OCI-M2 (cell line): ENCODE measurements at regions not wholly inside any gene's neighbourhood (a gene's known extent, or its start where the extent isn't known, plus 50 kb on each side); places are given as distances from the start of the nearest gene placed in this dataset.
"Not testable (repeated sequence)": the region's sequence is repeated elsewhere in the genome, so short reads cannot be mapped to it uniquely, and the experiment has no call there.

Source experiments
- DNase-seq: peaks from one replicate; lab custom pipeline; 2025; ENCODE audit not compliant: unreplicated experiment; lab: John Stamatoyannopoulos, UW

GRCh38 chrX:65831268-65831667 lies 163.8 kb downstream of the MSN start:
- no peak for DNase-seq

DNA sequence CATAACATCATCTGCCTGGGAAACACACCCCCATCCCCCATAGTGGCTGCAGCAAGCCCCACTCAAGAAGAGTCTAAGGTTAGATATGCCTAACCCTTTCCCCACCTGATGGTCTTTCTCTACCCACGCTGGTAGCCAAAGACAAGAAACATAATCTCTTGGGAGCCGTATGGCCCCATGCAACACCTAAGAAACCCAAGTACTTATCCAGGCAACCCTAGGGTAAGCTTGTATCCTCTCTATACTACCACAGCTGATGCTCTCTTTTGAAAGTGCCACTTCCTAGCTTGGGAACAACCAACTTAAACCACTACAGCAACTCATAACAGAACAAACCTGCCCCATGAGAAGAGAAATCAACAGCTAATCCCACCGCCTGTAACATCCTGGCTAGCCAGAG lies 161.1 kb downstream of the MSN start:
- no peak for DNase-seq

DNA sequence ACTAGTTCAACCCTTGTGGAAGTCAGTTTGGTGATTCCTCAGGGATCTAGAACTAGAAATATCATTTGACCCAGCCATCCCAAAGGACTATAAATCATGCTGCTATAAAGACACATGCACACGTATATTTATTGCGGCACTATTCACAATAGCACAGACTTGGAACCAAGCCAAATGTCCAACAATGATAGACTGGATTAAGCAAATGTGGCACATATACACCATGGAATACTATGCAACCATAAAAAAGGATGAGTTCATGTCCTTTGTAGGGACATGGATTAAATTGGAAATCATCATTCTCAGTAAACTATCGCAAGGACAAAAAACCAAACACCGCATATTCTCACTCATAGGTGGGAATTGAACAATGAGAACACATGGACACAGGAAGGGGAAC lies 157.8 kb downstream of the MSN start:
- DNase-seq: not testable (repeated sequence)

GRCh38 chrX:65821721-65822496 lies 154.5 kb downstream of the MSN start:
- DNase-seq: no peak

DNA sequence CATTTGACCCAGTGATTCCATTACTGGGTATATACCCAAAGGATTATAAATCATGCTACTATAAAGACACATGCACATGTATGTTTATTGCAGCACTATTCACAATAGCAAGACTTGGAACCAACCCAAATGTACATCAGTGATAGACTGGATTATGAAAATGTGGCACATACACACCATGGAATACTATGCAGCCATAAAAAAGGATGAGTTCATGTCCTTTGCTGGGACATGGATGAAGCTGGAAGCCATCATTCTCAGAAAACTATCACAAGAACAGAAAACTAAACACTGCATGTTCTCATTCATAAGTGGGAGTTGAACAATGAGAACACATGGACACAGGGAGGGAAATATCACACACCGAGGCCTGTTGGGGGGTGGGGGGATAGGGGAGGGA lies 152.5 kb downstream of the MSN start:
- DNase-seq: not testable (repeated sequence)

GRCh38 chrX:65813245-65813644 lies 145.8 kb downstream of the MSN start:
- DNase-seq: no peak

DNA sequence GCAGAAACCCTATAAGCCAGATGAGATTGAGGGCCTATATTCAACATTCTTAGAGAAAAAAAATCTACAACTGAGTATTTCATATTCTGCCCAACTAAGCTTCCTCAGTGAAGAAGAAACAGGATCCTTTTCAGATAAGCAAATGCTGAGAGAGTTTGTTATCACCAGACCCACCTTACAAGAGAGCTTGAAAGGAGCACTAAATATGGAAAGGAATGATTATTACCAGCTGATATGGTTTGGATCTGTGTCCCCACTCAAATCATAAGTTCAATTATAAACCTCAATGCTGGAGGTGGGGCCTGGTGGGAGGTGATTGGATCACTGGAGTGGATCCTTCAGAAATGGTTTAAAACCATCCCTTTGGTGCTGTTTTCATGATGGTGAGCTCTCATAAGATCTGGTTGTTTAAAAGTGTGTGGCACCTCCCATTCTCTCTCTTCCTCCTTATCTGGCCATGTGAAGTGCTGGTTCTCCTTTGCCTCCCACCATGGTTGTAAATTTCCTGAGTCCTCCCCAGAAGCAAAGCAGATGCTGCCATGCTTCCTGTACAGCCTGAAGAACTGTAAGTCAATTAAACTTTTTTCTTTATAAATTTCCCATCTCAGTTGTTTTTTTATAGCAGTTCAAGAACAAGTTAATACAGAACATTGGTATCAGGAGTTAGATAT lies 144.2 kb downstream of the MSN start:
- DNase-seq: no peak
